GM21723 (cell line): ENCODE measurements at regions not wholly inside any gene's neighbourhood (a gene's known extent, or its start where the extent isn't known, plus 50 kb on each side); places are given as distances from the start of the nearest gene placed in this dataset.

Source experiments
- ATAC-seq: cut with Tn5 transposase; IDR thresholded peaks from one replicate; pipeline ENCODE4 v1.9.1; 2021; ENCODE audit warnings: mild to moderate bottlenecking, moderate library complexity; ENCODE audit not compliant: unreplicated experiment

- no peak for ATAC-seq
These were observed 64.5 kb downstream of the TUSC1 start for GRCh38 chr9:25613709-25614108.

- no peak for ATAC-seq
These were observed 75.1 kb downstream of the TUSC1 start for GRCh38 chr9:25603106-25603505.

- no peak for ATAC-seq
These were observed 75.7 kb downstream of the TUSC1 start for GRCh38 chr9:25602400-25603044.

- no peak for ATAC-seq
These were observed 77.7 kb downstream of the TUSC1 start for GRCh38 chr9:25600501-25600900.

GRCh38 chr9:25584611-25585010, 93.6 kb downstream of the TUSC1 start:
- ATAC-seq, result no peak

- ATAC-seq, result no peak
These were observed 105.0 kb downstream of the TUSC1 start for GRCh38 chr9:25573281-25573680.

GRCh38 chr9:25571491-25571890, 106.8 kb downstream of the TUSC1 start:
- no peak for ATAC-seq

GRCh38 chr9:25570802-25571201, 107.4 kb downstream of the TUSC1 start:
- no peak for ATAC-seq

- ATAC-seq, result no peak
These were observed 116.1 kb downstream of the TUSC1 start for GRCh38 chr9:25562101-25562500.

- ATAC-seq, result no peak
These were observed 120.5 kb downstream of the TUSC1 start for GRCh38 chr9:25557645-25558300.

- ATAC-seq, result no peak
These were observed 121.7 kb downstream of the TUSC1 start for GRCh38 chr9:25556540-25556939.

GRCh38 chr9:25548847-25549246, 129.4 kb downstream of the TUSC1 start:
- ATAC-seq, result no peak

GRCh38 chr9:25543806-25544205, 134.4 kb downstream of the TUSC1 start:
- no peak for ATAC-seq

GRCh38 chr9:25542319-25542718, 135.9 kb downstream of the TUSC1 start:
- no peak for ATAC-seq

GRCh38 chr9:25537808-25538207, 140.4 kb downstream of the TUSC1 start:
- no peak for ATAC-seq

GRCh38 chr9:25519286-25519685, 159.0 kb downstream of the TUSC1 start:
- no peak for ATAC-seq

- ATAC-seq, result no peak
These were observed 160.5 kb downstream of the TUSC1 start for GRCh38 chr9:25517701-25518100.

- no peak for ATAC-seq
These were observed 164.7 kb downstream of the TUSC1 start for GRCh38 chr9:25513509-25514033.

- no peak for ATAC-seq
These were observed 172.6 kb downstream of the TUSC1 start for GRCh38 chr9:25505644-25506043.

- ATAC-seq, result no peak
These were observed 196.9 kb downstream of the TUSC1 start for GRCh38 chr9:25481372-25481771.

- ATAC-seq, result no peak
These were observed 197.5 kb downstream of the TUSC1 start for GRCh38 chr9:25480696-25481095.

GRCh38 chr9:25472681-25473080, 205.6 kb downstream of the TUSC1 start:
- no peak for ATAC-seq
